ENCODE measurements at regions not wholly inside any gene's neighbourhood (a gene's known extent, or its start where the extent isn't known, plus 50 kb on each side); places are given as distances from the start of the nearest gene placed in this dataset.

DNA sequence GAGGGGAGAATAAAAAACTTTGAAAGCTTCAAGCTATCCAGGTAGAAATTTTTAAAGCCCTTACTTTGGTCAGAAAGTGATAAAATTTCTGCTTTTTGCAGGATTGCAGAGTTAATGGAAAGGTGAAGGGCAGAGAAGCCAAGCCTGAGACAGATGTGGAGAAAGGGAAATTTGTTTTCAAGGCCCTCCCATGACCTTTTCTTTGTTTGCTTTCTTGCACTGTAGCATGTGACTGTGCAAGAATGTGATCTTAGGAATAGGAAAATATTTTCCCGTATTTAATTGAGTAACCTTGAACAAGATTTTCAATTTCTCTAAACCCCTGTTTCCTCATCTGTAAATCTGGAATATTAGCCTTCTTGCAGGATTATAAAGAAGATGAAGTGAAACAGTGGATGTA is 307.2 kb downstream of the PPARGC1A start:
- TF ChIP-seq, protein P1, sequence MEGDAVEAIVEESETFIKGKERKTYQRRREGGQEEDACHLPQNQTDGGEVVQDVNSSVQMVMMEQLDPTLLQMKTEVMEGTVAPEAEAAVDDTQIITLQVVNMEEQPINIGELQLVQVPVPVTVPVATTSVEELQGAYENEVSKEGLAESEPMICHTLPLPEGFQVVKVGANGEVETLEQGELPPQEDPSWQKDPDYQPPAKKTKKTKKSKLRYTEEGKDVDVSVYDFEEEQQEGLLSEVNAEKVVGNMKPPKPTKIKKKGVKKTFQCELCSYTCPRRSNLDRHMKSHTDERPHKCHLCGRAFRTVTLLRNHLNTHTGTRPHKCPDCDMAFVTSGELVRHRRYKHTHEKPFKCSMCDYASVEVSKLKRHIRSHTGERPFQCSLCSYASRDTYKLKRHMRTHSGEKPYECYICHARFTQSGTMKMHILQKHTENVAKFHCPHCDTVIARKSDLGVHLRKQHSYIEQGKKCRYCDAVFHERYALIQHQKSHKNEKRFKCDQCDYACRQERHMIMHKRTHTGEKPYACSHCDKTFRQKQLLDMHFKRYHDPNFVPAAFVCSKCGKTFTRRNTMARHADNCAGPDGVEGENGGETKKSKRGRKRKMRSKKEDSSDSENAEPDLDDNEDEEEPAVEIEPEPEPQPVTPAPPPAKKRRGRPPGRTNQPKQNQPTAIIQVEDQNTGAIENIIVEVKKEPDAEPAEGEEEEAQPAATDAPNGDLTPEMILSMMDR (IDR thresholded peaks at IDR 0.05), result no peak
- no peak for TF ChIP-seq POLR2A (IDR thresholded peaks at IDR 0.05)
